HG03060 (cell line): ENCODE measurements at regions not wholly inside any gene's neighbourhood (a gene's known extent, or its start where the extent isn't known, plus 50 kb on each side); places are given as distances from the start of the nearest gene placed in this dataset.

ENCODE experiments used
- ATAC-seq: cut with Tn5 transposase; IDR thresholded peaks from one replicate; pipeline ENCODE4 v1.9.1; 2021; ENCODE audit warnings: low read depth, moderate number of reproducible peaks; ENCODE audit not compliant: unreplicated experiment

- no peak for ATAC-seq
These were observed 50.1 kb upstream of the ELN start for GRCh38 chr7:73977619-73978618.
